ENCODE measurements at regions not wholly inside any gene's neighbourhood (a gene's known extent, or its start where the extent isn't known, plus 50 kb on each side); places are given as distances from the start of the nearest gene placed in this dataset.
"Not testable (repeated sequence)": the region's sequence is repeated elsewhere in the genome, so short reads cannot be mapped to it uniquely, and the experiment has no call there.

- not testable (repeated sequence) for DNase-seq (ENCODE audit: low read depth); H3K4me3 ChIP-seq (replicated peaks; ENCODE audit: low read depth, low read length)
Observed at GRCh38 chr7:67338545-67338944, 341.9 kb downstream of the TYW1 start.

DNA sequence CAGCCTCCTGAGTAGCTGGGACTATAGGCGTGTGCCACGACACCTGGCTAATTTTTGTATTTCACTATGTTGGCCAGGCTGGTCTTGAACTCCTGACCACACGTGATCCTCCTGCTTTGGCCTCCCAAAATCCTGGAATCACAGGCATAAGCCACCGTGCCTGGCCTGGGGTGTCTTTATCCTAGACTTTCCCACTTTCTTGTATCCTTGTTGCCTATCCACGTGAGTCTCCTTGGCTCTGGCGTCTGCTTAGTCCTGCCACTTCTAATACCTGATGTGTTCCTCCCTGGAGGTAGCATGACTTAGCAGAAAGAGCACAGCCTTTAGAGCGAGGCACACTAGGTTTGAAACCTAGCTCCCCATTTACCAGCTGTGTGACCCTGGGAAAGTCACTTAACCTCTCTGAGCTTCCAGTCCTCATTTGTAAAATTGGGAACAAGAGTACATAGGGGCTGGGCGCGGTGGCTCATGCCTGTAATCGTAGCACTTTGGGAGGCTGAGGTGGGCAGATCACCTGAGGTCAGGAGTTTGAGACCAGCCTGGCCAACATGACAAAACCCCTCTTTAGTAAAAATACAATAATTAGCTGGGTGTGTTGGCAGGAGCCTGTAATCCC lies 344.6 kb downstream of the TYW1 start:
- H3K4me3 ChIP-seq (replicated peaks; ENCODE audit: low read depth, low read length): no peak overlapping the region
- no peak for TF ChIP-seq CTCF (IDR thresholded peaks at IDR 0.05; ENCODE audit: low read length, missing control alignments)
- DNase-seq (ENCODE audit: low read depth): no peak

DNA sequence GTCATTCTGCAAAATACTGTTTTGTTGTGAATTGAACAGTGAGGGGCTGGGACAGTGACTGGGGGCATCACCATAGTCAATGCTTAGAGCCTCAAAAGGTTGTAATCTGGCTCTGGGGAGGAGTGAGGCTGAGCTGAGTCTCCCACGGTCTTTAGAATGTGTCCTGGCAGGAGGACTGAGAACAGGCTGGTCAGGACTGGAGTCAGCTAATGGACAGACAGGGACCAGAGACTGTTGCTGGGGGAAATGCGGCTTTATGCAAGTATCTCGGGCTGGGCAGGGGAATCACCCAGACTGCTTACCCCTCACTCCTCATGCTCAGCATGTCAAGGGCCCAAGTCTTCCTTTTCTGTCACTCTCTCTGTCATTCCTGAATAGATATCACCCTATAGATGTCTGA lies 346.5 kb downstream of the TYW1 start:
- TF ChIP-seq CTCF (IDR thresholded peaks at IDR 0.05; ENCODE audit: low read length, missing control alignments): no peak
- DNase-seq (ENCODE audit: low read depth): no peak
- no peak overlapping the region for H3K4me3 ChIP-seq (replicated peaks; ENCODE audit: low read depth, low read length)

- H3K4me3 ChIP-seq (replicated peaks; ENCODE audit: low read depth, low read length): no peak overlapping the region
- TF ChIP-seq CTCF (IDR thresholded peaks at IDR 0.05; ENCODE audit: low read length, missing control alignments): no peak
- no peak for DNase-seq (ENCODE audit: low read depth)
Observed at GRCh38 chr7:67343572-67343971, 346.9 kb downstream of the TYW1 start.

DNA sequence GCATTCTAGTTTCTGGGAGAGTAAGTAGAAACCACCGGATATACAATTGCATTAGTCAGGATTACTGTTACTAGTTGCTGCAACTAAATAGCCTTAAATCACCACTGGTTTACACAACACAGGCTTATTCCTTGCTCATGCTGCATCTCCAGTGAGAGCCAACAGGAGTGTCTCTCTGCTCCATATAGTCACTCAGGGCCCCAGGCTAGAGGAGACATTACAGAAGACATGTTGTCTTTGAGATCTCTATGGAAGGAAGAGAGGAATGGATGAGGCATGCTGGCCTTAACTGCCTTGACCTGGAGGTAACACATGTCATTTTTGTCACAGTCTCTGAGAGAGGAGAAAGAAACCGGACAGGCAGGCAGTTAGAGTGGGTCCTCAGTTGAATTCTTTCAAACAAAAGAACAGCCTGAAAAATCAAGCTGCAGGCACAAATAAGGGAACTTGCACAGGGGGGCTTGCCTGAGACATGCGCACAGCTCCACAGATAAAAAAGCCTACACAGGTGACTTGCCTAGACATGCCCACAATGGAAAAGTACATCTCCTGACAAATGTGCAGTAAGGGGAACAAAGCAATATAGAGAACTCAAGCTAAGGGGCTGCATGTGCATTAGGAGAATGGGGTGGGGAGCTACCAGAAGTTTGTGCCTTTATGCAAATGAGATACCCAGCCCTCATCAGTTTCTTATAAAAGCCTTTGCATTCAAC lies 348.0 kb downstream of the TYW1 start:
- DNase-seq (ENCODE audit: low read depth): no peak
- no peak for TF ChIP-seq CTCF (IDR thresholded peaks at IDR 0.05; ENCODE audit: low read length, missing control alignments)

DNA sequence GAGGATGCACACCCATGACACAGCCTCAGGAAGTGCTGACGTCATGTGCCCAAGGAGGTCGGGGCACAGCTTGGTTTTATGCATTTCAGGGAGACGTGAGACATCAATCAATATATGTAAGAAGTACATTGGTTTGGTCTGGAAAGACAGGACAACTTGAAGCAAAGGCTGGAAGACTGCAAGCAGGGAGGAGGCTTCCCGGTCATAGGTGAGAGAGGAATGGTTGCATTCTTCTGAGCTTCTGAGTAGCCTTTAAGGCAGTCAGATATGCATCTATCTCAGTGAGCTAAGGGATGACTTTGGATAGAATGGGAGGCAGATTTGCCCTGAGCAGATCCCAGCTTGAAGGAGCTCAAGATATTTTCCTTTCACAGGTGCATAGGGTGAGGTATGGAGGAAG lies 349.5 kb downstream of the TYW1 start:
- no peak for DNase-seq (ENCODE audit: low read depth)
- no peak overlapping the region for H3K4me3 ChIP-seq (replicated peaks; ENCODE audit: low read depth, low read length)
- no peak for TF ChIP-seq CTCF (IDR thresholded peaks at IDR 0.05; ENCODE audit: low read length, missing control alignments)

More for the DNA sequence above, 348.0 kb downstream of the TYW1 start:
- no peak overlapping the region for H3K4me3 ChIP-seq (replicated peaks; ENCODE audit: low read depth, low read length)

DNA sequence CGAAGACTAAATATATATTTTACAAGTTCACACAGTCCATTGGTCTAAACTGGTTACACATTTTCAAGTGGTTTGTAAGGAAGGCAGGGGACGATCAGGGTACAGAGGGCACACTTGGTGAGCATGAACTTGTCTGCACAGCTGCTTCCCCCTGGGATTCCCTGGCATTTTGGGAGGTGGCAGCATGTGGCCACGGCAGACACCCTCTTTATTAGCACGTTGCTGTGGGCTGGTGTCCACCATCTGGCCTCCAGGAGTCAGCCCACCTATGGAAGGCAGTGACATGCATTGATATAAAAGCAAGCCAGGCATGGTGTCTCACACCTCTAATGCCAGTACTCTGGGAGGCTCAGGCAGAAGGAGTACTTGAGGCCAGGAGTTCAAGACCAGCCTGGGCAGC lies 350.2 kb downstream of the TYW1 start:
- TF ChIP-seq CTCF (IDR thresholded peaks at IDR 0.05; ENCODE audit: low read length, missing control alignments): no peak
- DNase-seq (ENCODE audit: low read depth): no peak
- no peak overlapping the region for H3K4me3 ChIP-seq (replicated peaks; ENCODE audit: low read depth, low read length)
